ENCODE measurements at regions not wholly inside any gene's neighbourhood (a gene's known extent, or its start where the extent isn't known, plus 50 kb on each side); places are given as distances from the start of the nearest gene placed in this dataset.
"Not testable (repeated sequence)": the region's sequence is repeated elsewhere in the genome, so short reads cannot be mapped to it uniquely, and the experiment has no call there.

GRCh38 chr11:97072420-97072819 is 682.6 kb downstream of the JRKL start:
- no peak for DNase-seq (ENCODE audit: low spot score)
- H3K27ac ChIP-seq (ENCODE audit: low read depth, low read length, poor library complexity, severe bottlenecking) = no peak overlapping the region
- H3K27me3 ChIP-seq (replicated peaks; ENCODE audit: insufficient read depth, low read depth, low read length, poor library complexity) = no peaks in the 10 kb centered on the region
- no peak overlapping the region for H3K4me3 ChIP-seq (ENCODE audit: low read depth, low read length, poor library complexity, severe bottlenecking)
- intact Hi-C loops (cut with micrococcal nuclease; ENCODE audit: unreplicated experiment) = no loop called here
- POLR2A ChIA-PET (ENCODE audit: low non-redundant PET) = no interaction called here
- no peak for TF ChIP-seq EZH2 (IDR thresholded peaks at IDR 0.05; ENCODE audit: borderline replicate concordance, low read depth, low read length, poor library complexity, severe bottlenecking)
- TF ChIP-seq CTCF (conservative IDR thresholded peaks at IDR 0.05; ENCODE audit: low read depth, low read length) = no peak
- H3K4me1 ChIP-seq (ENCODE audit: insufficient read depth, low read length, poor library complexity, severe bottlenecking) = no peaks in the 10 kb centered on the region
- H3K36me3 ChIP-seq (ENCODE audit: insufficient read depth, low read length, poor library complexity, severe bottlenecking) = no peaks in the 10 kb centered on the region
- CTCF ChIA-PET = interaction anchor here (0.6 kb wide), 1 partner anchor 54 kb away, joined by 3 read pairs; no protein-coding TSS in a partner anchor
- BruUV-seq (replicated peaks) = no TSS peak
- no peaks in the 10 kb centered on the region for H3K9me3 ChIP-seq (ENCODE audit: low read depth, low read length, poor library complexity, severe bottlenecking)

GRCh38 chr11:97076666-97077065 is 686.9 kb downstream of the JRKL start:
- CTCF ChIA-PET; H3K4me3 ChIP-seq (ENCODE audit: low read depth, low read length, poor library complexity, severe bottlenecking); H3K27me3 ChIP-seq (replicated peaks; ENCODE audit: insufficient read depth, low read depth, low read length, poor library complexity); DNase-seq (ENCODE audit: low spot score); H3K36me3 ChIP-seq (ENCODE audit: insufficient read depth, low read length, poor library complexity, severe bottlenecking); intact Hi-C loops (cut with micrococcal nuclease; ENCODE audit: unreplicated experiment); H3K4me1 ChIP-seq (ENCODE audit: insufficient read depth, low read length, poor library complexity, severe bottlenecking); POLR2A ChIA-PET (ENCODE audit: low non-redundant PET); H3K27ac ChIP-seq (ENCODE audit: low read depth, low read length, poor library complexity, severe bottlenecking); BruUV-seq (replicated peaks); H3K9me3 ChIP-seq (ENCODE audit: low read depth, low read length, poor library complexity, severe bottlenecking): not testable (repeated sequence)

- DNase-seq (ENCODE audit: low spot score) = no peak
- TF ChIP-seq CTCF (conservative IDR thresholded peaks at IDR 0.05; ENCODE audit: low read depth, low read length) (no peak), EZH2 (IDR thresholded peaks at IDR 0.05; ENCODE audit: borderline replicate concordance, low read depth, low read length, poor library complexity, severe bottlenecking) (no peak)
Observed at GRCh38 chr11:97078443-97078842, 688.6 kb downstream of the JRKL start.

DNA sequence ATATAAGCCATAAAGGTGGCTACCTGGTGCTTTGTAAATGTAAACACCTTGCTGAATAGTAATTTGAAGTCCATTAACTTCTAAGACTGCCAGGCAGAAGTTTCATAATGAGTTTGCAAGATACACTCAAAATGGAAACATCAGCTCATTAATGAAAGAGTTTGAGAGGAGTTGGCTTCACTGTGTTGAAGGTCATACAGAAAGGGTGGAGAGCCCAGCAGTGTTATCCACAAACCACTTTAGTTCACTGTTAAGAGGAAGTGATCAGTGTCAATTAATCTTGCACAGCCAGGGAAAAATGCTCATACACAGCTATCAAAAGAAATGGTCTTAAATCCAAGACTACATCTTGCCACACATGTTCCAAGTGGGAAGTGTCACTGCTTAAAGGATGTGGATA is 689.4 kb downstream of the JRKL start:
- Histone ChIP-seq H3K4me3 (ENCODE audit: low read depth, low read length, poor library complexity, severe bottlenecking) (no peak overlapping the region), H3K27me3 (replicated peaks; ENCODE audit: insufficient read depth, low read depth, low read length, poor library complexity) (no peaks in the 10 kb centered on the region), H3K27ac (ENCODE audit: low read depth, low read length, poor library complexity, severe bottlenecking) (no peak overlapping the region), H3K4me1 (ENCODE audit: insufficient read depth, low read length, poor library complexity, severe bottlenecking) (no peaks in the 10 kb centered on the region), H3K36me3 (ENCODE audit: insufficient read depth, low read length, poor library complexity, severe bottlenecking) (no peaks in the 10 kb centered on the region), H3K9me3 (ENCODE audit: low read depth, low read length, poor library complexity, severe bottlenecking) (no peaks in the 10 kb centered on the region)
- CTCF ChIA-PET = no interaction called here
- intact Hi-C loops (cut with micrococcal nuclease; ENCODE audit: unreplicated experiment) = no loop called here
- POLR2A ChIA-PET (ENCODE audit: low non-redundant PET) = no interaction called here
- BruUV-seq (replicated peaks) = no TSS peak
- no peak for DNase-seq (ENCODE audit: low spot score)
- TF ChIP-seq CTCF (conservative IDR thresholded peaks at IDR 0.05; ENCODE audit: low read depth, low read length) = no peak
- TF ChIP-seq EZH2 (IDR thresholded peaks at IDR 0.05; ENCODE audit: borderline replicate concordance, low read depth, low read length, poor library complexity, severe bottlenecking) = no peak

More at GRCh38 chr11:97078443-97078842, 688.6 kb downstream of the JRKL start:
- H3K27me3 ChIP-seq (replicated peaks; ENCODE audit: insufficient read depth, low read depth, low read length, poor library complexity) = no peaks in the 10 kb centered on the region
- ChIA-PET CTCF (no interaction called here), POLR2A (ENCODE audit: low non-redundant PET) (no interaction called here)
- H3K4me3 ChIP-seq (ENCODE audit: low read depth, low read length, poor library complexity, severe bottlenecking) = no peak overlapping the region
- H3K9me3 ChIP-seq (ENCODE audit: low read depth, low read length, poor library complexity, severe bottlenecking) = no peaks in the 10 kb centered on the region
- no peak overlapping the region for H3K27ac ChIP-seq (ENCODE audit: low read depth, low read length, poor library complexity, severe bottlenecking)
- H3K4me1 ChIP-seq (ENCODE audit: insufficient read depth, low read length, poor library complexity, severe bottlenecking) = no peaks in the 10 kb centered on the region
- BruUV-seq (replicated peaks) = no TSS peak
- no peaks in the 10 kb centered on the region for H3K36me3 ChIP-seq (ENCODE audit: insufficient read depth, low read length, poor library complexity, severe bottlenecking)
- intact Hi-C loops (cut with micrococcal nuclease; ENCODE audit: unreplicated experiment) = no loop called here

All from A673 (cell line).